ENCODE measurements at regions not wholly inside any gene's neighbourhood (a gene's known extent, or its start where the extent isn't known, plus 50 kb on each side); places are given as distances from the start of the nearest gene placed in this dataset.

DNA sequence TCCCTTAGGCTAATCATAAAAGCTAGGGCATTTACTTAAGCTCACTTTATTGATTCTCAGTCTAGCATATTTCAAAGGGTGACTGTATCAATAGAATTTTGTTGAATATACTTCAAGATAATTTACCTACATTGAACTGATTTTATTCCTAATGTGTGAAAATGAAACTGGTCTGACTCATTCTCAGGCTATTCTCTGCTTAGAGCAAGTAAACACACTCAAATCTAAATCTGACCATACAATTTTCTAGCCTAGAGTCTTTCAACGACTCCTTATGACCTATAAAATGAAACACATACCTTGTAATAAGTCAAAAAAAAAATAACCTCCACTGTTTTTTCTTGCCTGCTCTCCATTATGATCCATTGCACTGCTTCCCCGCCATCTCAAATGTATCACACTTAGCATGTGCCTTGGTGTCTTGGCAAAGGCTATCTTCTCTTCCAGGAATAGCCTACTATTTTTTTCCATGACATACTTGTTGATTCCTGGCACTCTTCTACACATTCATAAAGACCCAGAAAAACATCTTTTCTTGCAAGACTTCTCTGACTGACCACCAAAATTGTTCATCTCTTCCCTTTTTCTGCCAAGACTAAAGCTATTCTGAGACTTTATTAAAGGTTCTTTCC is 965.1 kb upstream of the HS3ST1 start:
- TF ChIP-seq, protein P1, sequence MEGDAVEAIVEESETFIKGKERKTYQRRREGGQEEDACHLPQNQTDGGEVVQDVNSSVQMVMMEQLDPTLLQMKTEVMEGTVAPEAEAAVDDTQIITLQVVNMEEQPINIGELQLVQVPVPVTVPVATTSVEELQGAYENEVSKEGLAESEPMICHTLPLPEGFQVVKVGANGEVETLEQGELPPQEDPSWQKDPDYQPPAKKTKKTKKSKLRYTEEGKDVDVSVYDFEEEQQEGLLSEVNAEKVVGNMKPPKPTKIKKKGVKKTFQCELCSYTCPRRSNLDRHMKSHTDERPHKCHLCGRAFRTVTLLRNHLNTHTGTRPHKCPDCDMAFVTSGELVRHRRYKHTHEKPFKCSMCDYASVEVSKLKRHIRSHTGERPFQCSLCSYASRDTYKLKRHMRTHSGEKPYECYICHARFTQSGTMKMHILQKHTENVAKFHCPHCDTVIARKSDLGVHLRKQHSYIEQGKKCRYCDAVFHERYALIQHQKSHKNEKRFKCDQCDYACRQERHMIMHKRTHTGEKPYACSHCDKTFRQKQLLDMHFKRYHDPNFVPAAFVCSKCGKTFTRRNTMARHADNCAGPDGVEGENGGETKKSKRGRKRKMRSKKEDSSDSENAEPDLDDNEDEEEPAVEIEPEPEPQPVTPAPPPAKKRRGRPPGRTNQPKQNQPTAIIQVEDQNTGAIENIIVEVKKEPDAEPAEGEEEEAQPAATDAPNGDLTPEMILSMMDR (IDR thresholded peaks at IDR 0.05), result no peak
- TF ChIP-seq, protein P2, sequence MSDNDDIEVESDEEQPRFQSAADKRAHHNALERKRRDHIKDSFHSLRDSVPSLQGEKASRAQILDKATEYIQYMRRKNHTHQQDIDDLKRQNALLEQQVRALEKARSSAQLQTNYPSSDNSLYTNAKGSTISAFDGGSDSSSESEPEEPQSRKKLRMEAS (IDR thresholded peaks at IDR 0.05; ENCODE audit: low read depth), result no peak
- TF ChIP-seq RCOR1 (IDR thresholded peaks at IDR 0.05; ENCODE audit: low read length) (no peak), TAF1 (IDR thresholded peaks at IDR 0.05; ENCODE audit: borderline replicate concordance, low read depth, low read length) (no peak), MXI1 (IDR thresholded peaks at IDR 0.05; ENCODE audit: low read depth, low read length) (no peak), POLR2AphosphoS5 (IDR thresholded peaks at IDR 0.05; ENCODE audit: low read depth, low read length) (no peak), SIN3A (IDR thresholded peaks at IDR 0.05; ENCODE audit: borderline replicate concordance, low read depth, low read length) (no peak)
- TF ChIP-seq, protein P3, sequence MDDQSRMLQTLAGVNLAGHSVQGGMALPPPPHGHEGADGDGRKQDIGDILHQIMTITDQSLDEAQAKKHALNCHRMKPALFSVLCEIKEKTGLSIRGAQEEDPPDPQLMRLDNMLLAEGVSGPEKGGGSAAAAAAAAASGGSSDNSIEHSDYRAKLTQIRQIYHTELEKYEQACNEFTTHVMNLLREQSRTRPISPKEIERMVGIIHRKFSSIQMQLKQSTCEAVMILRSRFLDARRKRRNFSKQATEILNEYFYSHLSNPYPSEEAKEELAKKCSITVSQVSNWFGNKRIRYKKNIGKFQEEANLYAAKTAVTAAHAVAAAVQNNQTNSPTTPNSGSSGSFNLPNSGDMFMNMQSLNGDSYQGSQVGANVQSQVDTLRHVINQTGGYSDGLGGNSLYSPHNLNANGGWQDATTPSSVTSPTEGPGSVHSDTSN (IDR thresholded peaks at IDR 0.05), result no peak
